ENCODE measurements at regions not wholly inside any gene's neighbourhood (a gene's known extent, or its start where the extent isn't known, plus 50 kb on each side); places are given as distances from the start of the nearest gene placed in this dataset.
"Not testable (repeated sequence)": the region's sequence is repeated elsewhere in the genome, so short reads cannot be mapped to it uniquely, and the experiment has no call there.

DNA sequence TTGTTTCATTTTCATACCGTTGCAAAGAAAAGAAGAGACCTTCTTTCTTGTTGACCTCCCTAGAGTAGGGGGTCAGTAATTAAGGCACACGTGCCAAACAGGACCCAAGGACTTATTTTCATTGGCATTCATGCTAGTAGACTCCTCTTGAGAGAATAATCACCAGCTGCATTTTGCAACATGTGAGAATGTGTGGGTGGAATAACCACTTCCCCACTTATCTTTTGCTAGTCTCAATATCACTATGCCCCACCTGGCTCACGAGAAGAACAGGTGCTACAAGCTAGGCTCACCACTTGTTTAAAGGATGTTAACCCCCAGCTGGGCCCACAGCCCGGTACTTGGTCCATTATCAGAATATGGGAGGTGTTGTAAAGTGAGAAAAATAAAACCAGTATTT lies 460.7 kb upstream of the MEF2C start:
- no peak for DNase-seq (ENCODE audit: low read depth)

- peak; percentile 66 for DNase-seq (ENCODE audit: low read depth)
Measured at GRCh38 chr5:89342106-89342876, 459.3 kb upstream of the MEF2C start.

GRCh38 chr5:89338935-89339334 lies 456.0 kb upstream of the MEF2C start:
- peak; percentile 61 for DNase-seq (ENCODE audit: low read depth)

DNA sequence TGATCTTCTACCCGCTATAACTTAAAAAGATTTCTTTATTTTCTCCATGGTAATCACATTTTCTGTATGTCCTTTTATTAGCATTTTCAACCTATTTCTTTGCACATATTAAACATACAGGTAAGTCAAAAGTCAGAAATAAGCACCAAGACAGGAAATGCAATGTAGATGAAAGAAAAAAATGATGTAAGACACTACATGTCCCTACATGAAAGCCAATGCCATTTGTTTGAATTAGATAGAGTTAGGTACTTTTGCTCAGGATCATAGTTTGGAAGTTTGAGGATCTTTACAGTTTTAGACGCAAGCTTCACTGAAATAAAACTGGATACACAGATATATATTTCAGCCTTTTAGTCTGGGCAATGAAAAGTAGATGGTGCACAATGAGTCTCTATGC lies 453.1 kb upstream of the MEF2C start:
- no peak for DNase-seq (ENCODE audit: low read depth)

- no peak for DNase-seq (ENCODE audit: low read depth)
Measured at GRCh38 chr5:89330140-89330539, 447.2 kb upstream of the MEF2C start.

DNA sequence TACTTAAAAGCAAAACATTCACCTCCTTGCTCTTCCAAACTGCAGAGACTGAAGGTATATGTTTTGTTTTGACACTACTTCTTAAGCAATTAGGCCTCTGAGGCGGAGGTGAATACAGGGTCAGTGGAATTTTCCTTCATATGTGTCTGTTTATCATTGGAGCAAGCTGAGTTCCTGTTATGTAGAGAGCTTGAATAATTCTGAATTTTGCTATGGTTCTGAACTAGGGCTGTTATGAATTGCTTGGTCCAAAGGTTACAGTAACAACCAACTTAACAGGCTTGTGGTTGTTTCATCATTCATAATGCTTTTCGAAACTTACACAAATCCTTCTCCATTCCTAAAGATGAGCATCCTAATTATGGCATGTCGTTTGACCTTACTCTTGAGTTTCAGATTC lies 444.6 kb upstream of the MEF2C start:
- no peak for DNase-seq (ENCODE audit: low read depth)

DNA sequence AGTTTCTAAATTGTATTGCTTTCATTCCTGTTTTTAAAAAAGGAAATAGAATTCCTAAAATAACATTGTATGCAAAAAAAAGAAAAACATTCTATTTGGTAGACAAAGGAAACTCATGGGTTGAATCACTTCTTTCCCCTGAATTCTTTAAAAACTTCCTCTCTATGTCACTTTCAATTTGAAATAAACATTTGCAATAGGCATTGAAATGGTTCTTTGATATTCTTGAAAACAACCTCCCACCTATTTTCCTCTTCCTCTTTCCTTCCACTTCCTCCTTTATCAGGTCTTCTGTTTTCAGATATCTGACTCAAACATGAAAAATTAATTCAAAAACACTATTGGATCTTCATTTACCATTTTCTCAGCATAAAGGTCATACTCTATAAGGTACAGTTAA lies 442.0 kb upstream of the MEF2C start:
- no peak for DNase-seq (ENCODE audit: low read depth)

GRCh38 chr5:89320421-89321277 lies 437.7 kb upstream of the MEF2C start:
- no peak for DNase-seq (ENCODE audit: low read depth)

DNA sequence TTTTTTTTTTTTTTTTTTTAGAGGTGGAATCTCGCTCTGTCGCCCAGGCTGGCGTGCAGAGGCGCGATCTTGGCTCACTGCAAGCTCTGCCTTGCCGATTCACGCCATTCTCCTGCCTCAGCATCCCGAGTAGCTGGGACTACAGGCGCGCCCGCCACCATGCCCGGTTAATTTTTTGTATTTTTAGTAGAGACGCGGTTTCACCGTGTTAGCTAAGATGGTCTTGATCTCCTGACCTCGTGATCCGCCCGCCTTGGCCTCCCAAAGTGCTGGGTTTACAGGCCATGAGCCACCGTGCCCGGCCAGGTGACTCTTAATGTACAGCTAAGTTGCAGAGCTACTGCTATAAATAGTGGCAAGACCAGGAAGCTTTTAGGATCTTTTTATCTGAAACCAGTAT lies 434.9 kb upstream of the MEF2C start:
- not testable (repeated sequence) for DNase-seq (ENCODE audit: low read depth)

DNA sequence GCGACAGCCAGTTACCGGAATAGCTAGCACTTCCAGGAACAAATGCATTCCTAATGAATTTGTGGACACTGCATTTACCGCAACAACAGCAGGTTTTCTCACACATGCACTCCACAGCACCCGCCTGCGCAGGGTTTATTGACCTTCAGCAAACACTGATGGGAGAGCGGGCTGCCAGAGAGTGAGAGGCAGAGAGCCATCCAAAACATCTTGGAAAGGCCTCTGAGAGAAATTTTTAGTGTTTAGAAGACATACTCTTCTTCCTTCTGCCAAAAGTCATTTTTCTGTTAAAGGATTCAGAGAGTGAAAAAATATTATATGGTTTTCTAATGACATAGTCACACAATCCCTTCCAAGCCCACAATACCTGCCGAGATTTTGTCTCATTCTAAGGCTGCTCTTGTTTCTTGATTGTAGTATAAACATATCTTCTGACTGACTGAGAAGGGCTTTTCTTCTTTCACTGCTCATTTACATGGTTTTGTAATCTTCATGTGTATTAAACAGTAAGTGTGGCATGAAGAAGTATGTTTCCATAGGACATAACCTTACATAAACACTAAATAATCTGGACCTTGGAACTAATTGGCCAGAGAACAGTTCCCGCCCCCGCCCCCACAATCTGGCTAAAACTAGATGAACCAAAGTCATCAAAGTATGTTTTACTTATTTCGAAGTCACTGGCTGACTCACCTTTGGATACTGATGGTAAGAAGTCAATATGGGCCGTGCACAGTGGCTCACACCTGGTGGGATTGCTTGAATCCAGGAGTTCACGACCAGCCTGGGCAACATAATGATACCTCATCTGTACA lies 432.5 kb upstream of the MEF2C start:
- DNase-seq (ENCODE audit: low read depth) = no peak

DNA sequence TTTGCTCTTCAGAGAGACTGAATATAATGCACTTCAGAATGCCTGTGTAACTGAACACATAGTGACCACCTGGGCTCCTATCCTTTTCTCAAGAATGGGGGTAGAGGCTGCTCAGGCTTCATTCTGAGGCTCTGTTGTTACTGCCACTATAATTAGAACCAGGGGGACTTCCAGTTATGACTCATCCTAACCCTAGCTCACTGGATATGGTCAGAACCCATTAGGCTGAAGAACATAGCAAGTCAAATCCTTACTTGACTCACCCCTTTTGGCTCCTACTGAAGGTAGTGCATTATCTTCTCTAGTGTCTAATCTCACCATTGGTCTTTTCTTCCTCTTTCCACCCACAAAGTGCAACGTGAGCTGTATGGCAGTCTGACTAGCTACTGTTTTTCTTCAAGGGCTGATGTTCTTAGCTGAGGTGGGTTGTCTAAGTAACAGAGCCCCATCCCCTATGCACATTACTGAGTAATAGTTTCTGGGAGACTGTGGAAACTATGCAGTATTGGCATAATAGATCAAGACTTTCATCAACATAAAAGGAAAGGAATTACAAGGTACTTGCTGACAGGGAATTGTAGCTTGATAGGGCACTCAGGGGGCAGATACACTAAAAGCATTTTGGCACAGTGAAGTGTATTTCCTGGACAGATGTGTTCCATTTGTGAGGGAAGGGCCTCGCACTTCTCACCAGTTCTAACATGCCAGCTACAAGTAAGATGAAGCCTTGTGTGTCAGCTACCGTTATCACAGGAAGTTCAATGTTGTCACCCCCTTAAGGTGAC lies 431.0 kb upstream of the MEF2C start:
- peak; percentile 86 for DNase-seq (ENCODE audit: low read depth)

GRCh38 chr5:89313044-89313443 lies 430.1 kb upstream of the MEF2C start:
- DNase-seq (ENCODE audit: low read depth) = peak; percentile 85

- DNase-seq (ENCODE audit: low read depth) = no peak
Measured at GRCh38 chr5:89309268-89309667, 426.3 kb upstream of the MEF2C start.

GRCh38 chr5:89308606-89309040 lies 425.6 kb upstream of the MEF2C start:
- no peak for DNase-seq (ENCODE audit: low read depth)

DNA sequence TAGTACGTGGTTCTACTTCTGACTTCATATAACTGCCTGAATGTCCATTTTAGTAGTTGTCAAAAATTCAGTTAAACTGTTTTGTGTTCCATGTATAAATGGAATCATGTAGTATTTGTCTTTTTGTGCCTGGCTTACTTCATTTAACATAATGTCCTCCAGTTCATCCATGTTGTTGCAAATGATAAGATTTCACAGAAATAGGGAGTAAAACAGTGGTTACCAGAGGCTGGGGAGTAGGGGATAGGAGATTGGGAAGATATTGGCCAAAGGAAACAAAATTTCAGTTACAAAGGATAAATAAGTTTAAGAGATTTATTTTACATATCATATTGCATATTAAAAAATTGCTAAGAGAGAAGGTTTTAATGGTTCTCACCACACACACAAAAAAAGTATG lies 425.0 kb upstream of the MEF2C start:
- no peak for DNase-seq (ENCODE audit: low read depth)

GRCh38 chr5:89307141-89307540 lies 424.2 kb upstream of the MEF2C start:
- not testable (repeated sequence) for DNase-seq (ENCODE audit: low read depth)

DNA sequence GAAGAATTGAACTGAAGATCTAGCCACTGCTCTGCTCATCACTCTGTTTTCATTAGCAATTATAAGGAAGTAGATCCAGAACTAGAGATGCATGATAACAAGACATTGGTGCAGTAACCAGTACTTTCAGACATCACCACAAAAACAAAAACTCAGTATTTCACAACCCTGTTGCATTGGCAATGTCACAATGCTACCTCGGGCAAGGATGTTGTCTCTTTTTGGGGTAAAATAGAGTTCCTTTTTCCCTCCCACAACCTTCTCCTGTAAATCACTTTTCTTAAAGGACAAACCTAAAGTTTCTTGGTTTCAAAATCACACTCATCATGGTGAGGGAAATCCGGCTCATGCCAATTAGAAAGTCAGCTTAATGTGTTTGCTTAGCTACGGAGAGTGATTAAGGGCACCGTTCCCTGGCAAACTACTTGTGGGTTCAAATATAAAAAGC lies 420.1 kb upstream of the MEF2C start:
- DNase-seq (ENCODE audit: low read depth) = no peak

GRCh38 chr5:89302102-89302891 lies 419.3 kb upstream of the MEF2C start:
- no peak for DNase-seq (ENCODE audit: low read depth)

DNA sequence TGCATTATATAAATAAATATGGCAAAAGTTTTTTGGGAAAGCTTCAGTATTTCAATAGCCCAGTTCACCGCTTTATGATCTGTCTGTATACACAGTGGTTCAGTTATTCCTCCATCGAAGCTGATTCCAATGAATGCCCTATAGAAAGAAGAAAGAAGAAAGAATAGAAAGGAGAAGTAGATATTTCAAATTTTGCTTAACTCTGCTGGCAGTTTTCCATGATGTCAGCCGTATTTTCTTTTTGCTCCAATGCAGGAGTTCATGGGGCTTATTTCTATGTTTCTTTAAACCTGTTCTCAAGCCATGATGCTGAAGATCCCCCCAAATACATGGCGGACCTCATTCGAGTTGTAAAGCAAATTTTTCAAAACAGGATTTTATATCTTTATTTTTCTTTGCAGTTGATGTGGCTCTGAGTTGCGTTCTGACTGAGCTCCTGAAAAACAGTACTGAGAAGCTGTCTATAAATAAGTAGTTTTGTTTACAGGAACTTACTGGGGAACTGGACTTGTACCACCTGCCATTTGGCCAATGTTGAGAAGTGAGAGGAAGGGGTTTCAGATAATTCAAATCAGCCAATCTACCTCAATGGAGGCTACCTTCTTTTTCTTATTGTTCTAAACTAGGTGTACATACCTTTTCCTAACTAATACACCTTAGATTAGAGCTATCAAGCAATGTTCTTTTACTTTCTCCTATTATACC lies 418.5 kb upstream of the MEF2C start:
- DNase-seq (ENCODE audit: low read depth) = no peak

DNA sequence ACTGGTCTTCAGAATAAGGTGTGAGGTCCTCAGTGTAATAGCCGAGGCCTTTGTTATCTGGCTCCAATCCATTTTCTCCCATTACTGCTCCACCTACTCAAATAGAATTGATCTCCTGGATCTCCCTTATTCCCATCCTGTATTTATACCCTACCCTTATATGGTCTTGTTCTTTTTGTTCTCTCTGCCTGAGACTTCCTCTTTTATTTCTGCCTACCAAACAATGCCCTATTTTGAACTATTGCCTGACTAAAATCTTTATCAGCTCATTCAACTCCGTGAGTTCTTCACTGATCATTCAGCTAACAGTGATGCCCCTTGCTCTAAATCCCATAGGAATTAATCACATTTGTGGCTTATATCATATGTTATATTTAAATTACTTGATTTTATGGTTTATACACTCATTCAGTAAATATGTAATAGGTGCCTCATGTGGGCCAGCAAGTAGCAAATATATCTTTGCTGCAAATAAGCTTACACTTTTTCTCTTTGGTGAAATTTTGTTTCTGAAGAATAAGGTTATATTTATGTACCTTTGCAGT lies 417.5 kb upstream of the MEF2C start:
- peak; percentile 66 for DNase-seq (ENCODE audit: low read depth)

Measured in ELR (cell line).